ENCODE measurements at regions not wholly inside any gene's neighbourhood (a gene's known extent, or its start where the extent isn't known, plus 50 kb on each side); places are given as distances from the start of the nearest gene placed in this dataset.

GRCh38 chr15:47427463-47427862 lies 289.8 kb upstream of the SEMA6D start:
- TF ChIP-seq, protein P1, sequence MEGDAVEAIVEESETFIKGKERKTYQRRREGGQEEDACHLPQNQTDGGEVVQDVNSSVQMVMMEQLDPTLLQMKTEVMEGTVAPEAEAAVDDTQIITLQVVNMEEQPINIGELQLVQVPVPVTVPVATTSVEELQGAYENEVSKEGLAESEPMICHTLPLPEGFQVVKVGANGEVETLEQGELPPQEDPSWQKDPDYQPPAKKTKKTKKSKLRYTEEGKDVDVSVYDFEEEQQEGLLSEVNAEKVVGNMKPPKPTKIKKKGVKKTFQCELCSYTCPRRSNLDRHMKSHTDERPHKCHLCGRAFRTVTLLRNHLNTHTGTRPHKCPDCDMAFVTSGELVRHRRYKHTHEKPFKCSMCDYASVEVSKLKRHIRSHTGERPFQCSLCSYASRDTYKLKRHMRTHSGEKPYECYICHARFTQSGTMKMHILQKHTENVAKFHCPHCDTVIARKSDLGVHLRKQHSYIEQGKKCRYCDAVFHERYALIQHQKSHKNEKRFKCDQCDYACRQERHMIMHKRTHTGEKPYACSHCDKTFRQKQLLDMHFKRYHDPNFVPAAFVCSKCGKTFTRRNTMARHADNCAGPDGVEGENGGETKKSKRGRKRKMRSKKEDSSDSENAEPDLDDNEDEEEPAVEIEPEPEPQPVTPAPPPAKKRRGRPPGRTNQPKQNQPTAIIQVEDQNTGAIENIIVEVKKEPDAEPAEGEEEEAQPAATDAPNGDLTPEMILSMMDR (IDR thresholded peaks at IDR 0.05): no peak
- no peak for TF ChIP-seq POLR2A (IDR thresholded peaks at IDR 0.05)

Data from adrenal gland (tissue), 5 donors.